Heart right ventricle (tissue), 16 donors: ENCODE measurements at regions not wholly inside any gene's neighbourhood (a gene's known extent, or its start where the extent isn't known, plus 50 kb on each side); places are given as distances from the start of the nearest gene placed in this dataset.

Experiments used
- ATAC-seq, 8 donors: fragments of 200-7000 bp; cut with Tn5 transposase; one replicate each; pipeline ENCODE4 v1.9.1; 2020; ENCODE audit warnings: mild to moderate bottlenecking in 8 of 8, moderate library complexity in 8 of 8, moderate number of reproducible peaks in 1 of 8
- DNase-seq, 2 donors: peaks; one replicate each; pipeline ENCODE4 v3.0.0-alpha.2; 2020
- H3K27ac ChIP-seq, 10 donors: fragments of 200-600 bp; sonication (generic) in 2 of 10; one replicate each; pipeline versions ENCODE4 v1.5.0 to v1.8.0; 2020 to 2022; ENCODE audit warnings: mild to moderate bottlenecking in 3 of 10
- H3K27me3 ChIP-seq, 7 donors: fragments of 200-600 bp; one replicate each; pipeline ENCODE4 v1.8.0; 2021 to 2022; ENCODE audit warnings: mild to moderate bottlenecking in 2 of 7
- H3K36me3 ChIP-seq, 9 donors: fragments of 200-600 bp; sonication (generic) in 1 of 9; one replicate each; pipeline versions ENCODE4 v1.5.0 to v1.8.0; 2020 to 2022; ENCODE audit warnings: mild to moderate bottlenecking in 2 of 9
- H3K4me1 ChIP-seq, 9 donors: fragments of 200-600 bp; sonication (generic) in 1 of 9; one replicate each; pipeline versions ENCODE4 v1.5.0 to v1.8.0; 2020 to 2022; ENCODE audit warnings: mild to moderate bottlenecking in 4 of 9
- H3K4me3 ChIP-seq, 10 donors: fragments of 200-600 bp; sonication (generic) in 2 of 10; one replicate each; pipeline versions ENCODE4 v1.5.0 to v1.8.0; 2020 to 2022; ENCODE audit warnings: mild to moderate bottlenecking in 7 of 10, moderate library complexity in 2 of 10
- H3K9me3 ChIP-seq, 11 donors: fragments of 200-600 bp in 10 of 11; sonication (generic) in 2 of 11; one replicate each; pipeline versions ENCODE4 v1.5.0 to v1.8.0; 2013 to 2022; ENCODE audit warnings: mild to moderate bottlenecking in 2 of 11, control low read depth in 1 of 11, moderate library complexity in 1 of 11
- CTCF ChIP-seq, 9 donors: fragments of 200-600 bp; sonication (generic) in 2 of 9; IDR thresholded peaks; one replicate each; pipeline versions ENCODE4 v1.5.0 to v1.8.0; 2021 to 2022; ENCODE audit warnings: antibody characterized with exemption in 9 of 9, mild to moderate bottlenecking in 5 of 9, moderate library complexity in 1 of 9
- WGBS, 2 donors: extraction: QIAGEN DNeasy Blood & Tissue Kit; methylation state at CpG; one replicate each; pipeline ENCODE4 v1.1.7; 2013; ENCODE audit warnings: inconsistent platforms in 1 of 2; 5-methylcytosine and 5-hydroxymethylcytosine counted together
- intact Hi-C, 10 donors: fragments of 100-400 bp; cut with DNase I; formaldehyde crosslinking; loops; one replicate each; pipeline versions ENCODE4 v1.11.1 to v1.14.2; 2022
- donor health status: Arrhythmogenic right ventricular cardiomyopathy.
- donor health status: ischemic (EF 13 %, LVEDD 7.1; RV severe dilation, severe dysfunction).
- donor health status: healthy with polysubstance abuse.
- donor health status: DM: no; HTN: yes; CAD: no.
- donor health status: DM: no; HTN: no; CAD: no.
- donor health status: ischemic (EF 25% LVEDD 6.9; RV normal size, moderate dysfunction).
- donor health status: ischemic (EF 25% LVEDD 5.7; RV mildly dilated, moderate dysfunction).
- donor health status: healthy.
- donor health status: DM: yes; HTN: yes; CAD: no.
- donor health status: Ischemic cardiomyopathy.
- donor health status: ischemic (EF 35%, LVEDD 5.7; RV mildly dilated, moderate dysfunction).
- donor health status: nonischemic (EF 11% LVEDD 7.7; RV severe dilation, severe dysfunction).
- donor health status: DM: yes; HTN: yes; CAD: no.
- donor health status: PGD.
- donor health status: ischemic (EF 29% LVEDD 5.4; RV normal size, mild dysfunction).
- donor health status: nonischemic (EF 23%, LVEDD 6.1; RV moderate dilation, normal function).

DNA sequence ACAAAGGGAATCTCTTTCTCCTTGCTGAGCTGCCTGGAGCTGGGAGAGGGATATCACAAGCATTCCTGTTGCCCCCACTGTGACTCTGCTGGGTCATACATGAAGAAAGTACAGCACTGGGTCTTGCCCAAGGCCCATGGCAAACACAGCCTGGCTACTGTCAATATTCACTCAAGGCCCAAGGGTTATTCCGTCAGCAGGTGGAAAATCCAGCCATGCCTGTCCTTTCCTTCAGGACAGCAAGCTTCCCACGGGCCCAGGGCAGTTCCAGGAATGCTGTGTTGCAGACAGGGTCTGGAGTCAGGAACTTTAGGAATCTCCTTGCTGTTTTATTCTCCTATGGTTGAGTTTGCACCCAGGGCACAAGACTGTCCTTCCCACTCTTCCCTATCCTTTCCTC lies 106.8 kb downstream of the TNFSF13B start:
- Histone ChIP-seq H3K27ac (no peak overlapping the region), H3K4me1 (no peaks in the 10 kb centered on the region), H3K4me3 (no peak overlapping the region), H3K27me3 (no peaks in the 10 kb centered on the region), H3K36me3 (no peaks in the 10 kb centered on the region), H3K9me3 (peaks cover 0 to 7% (median 0%) of the 10 kb centered on the region in 11 donors)
- WGBS, 2 donors = 68 to 78% methylated on average over 2 of the region's 2 CpGs
- DNase-seq = no peak
- TF ChIP-seq CTCF (IDR thresholded peaks at IDR 0.05) = no peak
- no peak for ATAC-seq
- intact Hi-C loops = no loop called here

DNA sequence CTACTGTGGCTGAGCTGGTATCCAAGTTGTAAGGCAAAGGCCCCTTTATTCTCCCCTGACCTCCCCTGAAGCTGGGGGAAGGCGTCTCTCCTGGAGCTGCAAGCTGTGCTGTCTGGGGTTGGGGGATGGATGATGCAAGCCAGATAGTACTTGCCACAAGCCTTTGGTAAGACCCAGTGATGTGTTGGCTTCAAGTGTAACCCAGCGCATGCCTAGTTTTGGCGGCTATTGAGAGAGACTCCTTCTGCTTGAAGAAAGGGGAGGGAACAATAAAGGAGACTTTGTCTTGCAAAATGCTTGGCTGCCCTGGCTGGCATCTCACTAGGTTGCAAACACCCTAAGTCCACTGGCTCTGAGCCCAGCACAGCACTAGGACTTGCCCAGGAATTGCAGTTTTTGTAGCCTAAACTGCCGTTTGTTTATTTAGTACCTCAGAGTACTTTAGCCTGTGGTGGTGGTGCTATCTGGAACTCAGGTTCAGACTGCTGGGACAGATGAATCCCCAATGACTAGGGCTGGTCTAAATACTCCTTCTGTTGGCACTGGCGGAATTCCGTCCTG lies 108.2 kb downstream of the TNFSF13B start:
- no peak for TF ChIP-seq CTCF (IDR thresholded peaks at IDR 0.05)
- no peaks in the 10 kb centered on the region for H3K36me3 ChIP-seq
- intact Hi-C loops = no loop called here
- no peak overlapping the region for H3K27ac ChIP-seq
- no peak for DNase-seq
- H3K4me3 ChIP-seq = no peak overlapping the region
- peaks cover 0 to under 1% (median 0%) of the 10 kb centered on the region in 11 donors for H3K9me3 ChIP-seq
- no peak for ATAC-seq
- no peaks in the 10 kb centered on the region for H3K4me1 ChIP-seq
- H3K27me3 ChIP-seq = no peaks in the 10 kb centered on the region
- 90 to 94% methylated on average over 6 of the region's 6 CpGs for WGBS, 2 donors

DNA sequence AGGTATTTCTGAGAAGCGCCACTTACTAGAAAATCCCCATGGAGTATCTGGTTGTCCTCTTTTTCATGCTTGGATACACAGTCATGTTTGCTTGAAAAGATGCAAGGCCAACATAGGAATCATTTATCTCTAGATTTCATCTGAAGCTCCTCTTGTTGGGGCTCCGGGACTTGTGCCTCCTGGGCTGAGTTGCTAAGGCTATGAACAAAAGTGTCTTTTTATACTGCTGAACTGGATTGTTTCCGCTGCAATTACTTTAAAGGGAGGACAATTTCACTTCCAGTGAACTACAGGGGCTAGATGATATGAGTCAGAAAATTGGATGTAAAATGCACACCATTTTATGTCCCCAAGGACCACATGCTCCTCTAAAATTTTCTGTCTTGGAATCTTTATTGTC lies 114.1 kb downstream of the TNFSF13B start:
- peaks cover 0 to 4% (median 0%) of the 10 kb centered on the region in 7 donors for H3K27me3 ChIP-seq
- no peaks in the 10 kb centered on the region for H3K9me3 ChIP-seq
- TF ChIP-seq CTCF (IDR thresholded peaks at IDR 0.05) = no peak
- H3K4me1 ChIP-seq = no peaks in the 10 kb centered on the region
- no peak overlapping the region for H3K27ac ChIP-seq
- intact Hi-C loops = no loop called here
- H3K36me3 ChIP-seq = no peaks in the 10 kb centered on the region
- ATAC-seq = no peak
- DNase-seq = no peak
- WGBS, 2 donors = 85 to 91% methylated on average over 3 of the region's 3 CpGs
- no peak overlapping the region for H3K4me3 ChIP-seq

DNA sequence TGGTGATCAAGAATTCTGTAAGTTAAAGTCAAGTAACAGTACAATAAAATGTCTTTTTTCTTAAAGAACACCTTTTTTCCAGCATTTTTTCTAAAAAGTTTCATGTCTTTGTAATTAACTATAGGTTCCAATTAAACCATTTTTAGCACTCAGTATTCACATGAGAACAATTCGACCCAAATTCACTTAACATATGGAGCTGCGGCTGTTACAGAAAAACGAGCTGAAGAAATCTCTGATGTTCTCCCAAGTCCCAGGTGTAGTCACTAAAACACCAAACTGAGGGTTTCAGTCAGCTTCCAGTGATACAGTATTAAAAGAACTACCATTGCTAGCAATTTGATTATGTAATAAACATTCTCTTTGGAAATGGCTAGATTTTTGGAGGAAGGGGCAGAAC lies 117.6 kb downstream of the TNFSF13B start:
- no peaks in the 10 kb centered on the region for H3K4me1 ChIP-seq
- H3K27ac ChIP-seq = no peak overlapping the region
- no peaks in the 10 kb centered on the region for H3K9me3 ChIP-seq
- H3K36me3 ChIP-seq = no peaks in the 10 kb centered on the region
- H3K27me3 ChIP-seq = peaks cover 0 to 4% (median 0%) of the 10 kb centered on the region in 7 donors
- intact Hi-C loops = no loop called here
- WGBS, 2 donors = 80 to 82% methylated on average over 3 of the region's 3 CpGs
- no peak overlapping the region for H3K4me3 ChIP-seq
- DNase-seq (no peak), ATAC-seq (no peak)
- TF ChIP-seq CTCF (IDR thresholded peaks at IDR 0.05) = no peak
